ENCODE measurements at regions not wholly inside any gene's neighbourhood (a gene's known extent, or its start where the extent isn't known, plus 50 kb on each side); places are given as distances from the start of the nearest gene placed in this dataset.

DNA sequence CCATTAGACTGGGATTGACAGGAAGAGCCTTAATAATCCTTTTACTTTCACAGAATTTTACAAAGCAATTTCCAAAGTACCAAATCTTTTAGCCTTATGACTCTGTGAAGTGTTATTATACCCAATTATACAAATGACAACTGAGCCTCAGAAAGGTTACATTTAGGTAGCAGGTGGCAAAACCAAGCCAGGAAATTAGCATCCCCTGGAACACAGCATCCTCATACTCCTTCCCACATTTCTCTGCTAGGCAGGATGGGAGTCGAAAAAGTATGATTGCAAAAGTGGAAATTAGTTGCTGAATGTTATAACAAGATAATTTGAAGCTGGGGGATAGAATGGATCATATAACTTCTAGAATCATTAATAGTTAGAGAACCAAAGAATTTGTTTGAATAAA is 359.7 kb upstream of the PDGFD start:
- Histone ChIP-seq H3K27ac (ENCODE audit: low read length) (no peak overlapping the region), H3K27me3 (replicated peaks; ENCODE audit: insufficient read depth, low read length) (no peaks in the 10 kb centered on the region), H3K79me2 (ENCODE audit: low read length) (no peaks in the 10 kb centered on the region), H3K9me3 (replicated peaks; ENCODE audit: insufficient read depth, low read length) (no peaks in the 10 kb centered on the region), H3K4me1 (ENCODE audit: low read length) (no peaks in the 10 kb centered on the region), H3K9me2 (replicated peaks; ENCODE audit: insufficient read depth, low read length) (no peaks in the 10 kb centered on the region), H3F3A (ENCODE audit: insufficient read depth, low read length) (no peaks in the 10 kb centered on the region), H4K20me1 (ENCODE audit: insufficient read depth, low read length) (no peaks in the 10 kb centered on the region), H3K36me3 (replicated peaks; ENCODE audit: insufficient read depth, low read length) (no peaks in the 10 kb centered on the region), H3K4me3 (ENCODE audit: low read length) (no peak overlapping the region), H3K4me2 (ENCODE audit: low read depth, low read length) (no peak overlapping the region), H2AFZ (ENCODE audit: low read length) (no peak overlapping the region), H3K9ac (ENCODE audit: low read length) (no peak overlapping the region)
- TF ChIP-seq, protein P1, sequence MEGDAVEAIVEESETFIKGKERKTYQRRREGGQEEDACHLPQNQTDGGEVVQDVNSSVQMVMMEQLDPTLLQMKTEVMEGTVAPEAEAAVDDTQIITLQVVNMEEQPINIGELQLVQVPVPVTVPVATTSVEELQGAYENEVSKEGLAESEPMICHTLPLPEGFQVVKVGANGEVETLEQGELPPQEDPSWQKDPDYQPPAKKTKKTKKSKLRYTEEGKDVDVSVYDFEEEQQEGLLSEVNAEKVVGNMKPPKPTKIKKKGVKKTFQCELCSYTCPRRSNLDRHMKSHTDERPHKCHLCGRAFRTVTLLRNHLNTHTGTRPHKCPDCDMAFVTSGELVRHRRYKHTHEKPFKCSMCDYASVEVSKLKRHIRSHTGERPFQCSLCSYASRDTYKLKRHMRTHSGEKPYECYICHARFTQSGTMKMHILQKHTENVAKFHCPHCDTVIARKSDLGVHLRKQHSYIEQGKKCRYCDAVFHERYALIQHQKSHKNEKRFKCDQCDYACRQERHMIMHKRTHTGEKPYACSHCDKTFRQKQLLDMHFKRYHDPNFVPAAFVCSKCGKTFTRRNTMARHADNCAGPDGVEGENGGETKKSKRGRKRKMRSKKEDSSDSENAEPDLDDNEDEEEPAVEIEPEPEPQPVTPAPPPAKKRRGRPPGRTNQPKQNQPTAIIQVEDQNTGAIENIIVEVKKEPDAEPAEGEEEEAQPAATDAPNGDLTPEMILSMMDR (IDR thresholded peaks at IDR 0.05; ENCODE audit: low read length), result no peak
- TF ChIP-seq EZH2 (optimal IDR thresholded peaks at IDR 0.05; ENCODE audit: low read depth, low read length) (no peak), EZH2phosphoT487 (IDR thresholded peaks at IDR 0.05; ENCODE audit: low read length) (no peak)
- no peak for DNase-seq

GRCh38 chr11:104522650-104523049 is 358.7 kb upstream of the PDGFD start:
- DNase-seq, result no peak
- Histone ChIP-seq H3K36me3 (replicated peaks; ENCODE audit: insufficient read depth, low read length) (no peaks in the 10 kb centered on the region), H3K79me2 (ENCODE audit: low read length) (no peaks in the 10 kb centered on the region), H3K27ac (ENCODE audit: low read length) (no peak overlapping the region), H3K4me1 (ENCODE audit: low read length) (no peaks in the 10 kb centered on the region), H3K9ac (ENCODE audit: low read length) (no peak overlapping the region), H2AFZ (ENCODE audit: low read length) (no peak overlapping the region), H3K4me2 (ENCODE audit: low read depth, low read length) (no peak overlapping the region), H3K9me2 (replicated peaks; ENCODE audit: insufficient read depth, low read length) (no peaks in the 10 kb centered on the region), H3K27me3 (replicated peaks; ENCODE audit: insufficient read depth, low read length) (no peaks in the 10 kb centered on the region), H3F3A (ENCODE audit: insufficient read depth, low read length) (no peaks in the 10 kb centered on the region), H3K4me3 (ENCODE audit: low read length) (no peak overlapping the region), H3K9me3 (replicated peaks; ENCODE audit: insufficient read depth, low read length) (no peaks in the 10 kb centered on the region), H4K20me1 (ENCODE audit: insufficient read depth, low read length) (no peaks in the 10 kb centered on the region)
- TF ChIP-seq EZH2phosphoT487 (IDR thresholded peaks at IDR 0.05; ENCODE audit: low read length) (no peak), EZH2 (optimal IDR thresholded peaks at IDR 0.05; ENCODE audit: low read depth, low read length) (no peak)
- TF ChIP-seq, protein P1 (IDR thresholded peaks at IDR 0.05; ENCODE audit: low read length), result no peak

- H3K4me3 ChIP-seq (ENCODE audit: low read length), result no peak overlapping the region
- H3K4me2 ChIP-seq (ENCODE audit: low read depth, low read length), result no peak overlapping the region
- H3K9ac ChIP-seq (ENCODE audit: low read length), result no peak overlapping the region
- H3K4me1 ChIP-seq (ENCODE audit: low read length), result no peaks in the 10 kb centered on the region
- TF ChIP-seq EZH2phosphoT487 (IDR thresholded peaks at IDR 0.05; ENCODE audit: low read length) (no peak), EZH2 (optimal IDR thresholded peaks at IDR 0.05; ENCODE audit: low read depth, low read length) (no peak)
- TF ChIP-seq, protein P1 (IDR thresholded peaks at IDR 0.05; ENCODE audit: low read length), result no peak
- H3K79me2 ChIP-seq (ENCODE audit: low read length), result no peaks in the 10 kb centered on the region
- no peaks in the 10 kb centered on the region for H3F3A ChIP-seq (ENCODE audit: insufficient read depth, low read length)
- no peaks in the 10 kb centered on the region for H3K27me3 ChIP-seq (replicated peaks; ENCODE audit: insufficient read depth, low read length)
- no peak for DNase-seq
- H2AFZ ChIP-seq (ENCODE audit: low read length), result no peak overlapping the region
- H4K20me1 ChIP-seq (ENCODE audit: insufficient read depth, low read length), result no peaks in the 10 kb centered on the region
- H3K9me3 ChIP-seq (replicated peaks; ENCODE audit: insufficient read depth, low read length), result no peaks in the 10 kb centered on the region
- no peak overlapping the region for H3K27ac ChIP-seq (ENCODE audit: low read length)
- no peaks in the 10 kb centered on the region for H3K36me3 ChIP-seq (replicated peaks; ENCODE audit: insufficient read depth, low read length)
- H3K9me2 ChIP-seq (replicated peaks; ENCODE audit: insufficient read depth, low read length), result no peaks in the 10 kb centered on the region
These were observed 358.2 kb upstream of the PDGFD start for GRCh38 chr11:104522123-104522522.
